ENCODE measurements at regions not wholly inside any gene's neighbourhood (a gene's known extent, or its start where the extent isn't known, plus 50 kb on each side); places are given as distances from the start of the nearest gene placed in this dataset.

- TF ChIP-seq TAF1 (IDR thresholded peaks at IDR 0.05; ENCODE audit: borderline replicate concordance, insufficient read depth, low read length) (no peak), POLR2AphosphoS5 (IDR thresholded peaks at IDR 0.05; ENCODE audit: low read depth, low read length) (no peak), FOXP2 (optimal IDR thresholded peaks at IDR 0.05; ENCODE audit: borderline replicate concordance, extremely low read depth, extremely low read length, insufficient read depth) (no peak)
- TF ChIP-seq, protein P1, sequence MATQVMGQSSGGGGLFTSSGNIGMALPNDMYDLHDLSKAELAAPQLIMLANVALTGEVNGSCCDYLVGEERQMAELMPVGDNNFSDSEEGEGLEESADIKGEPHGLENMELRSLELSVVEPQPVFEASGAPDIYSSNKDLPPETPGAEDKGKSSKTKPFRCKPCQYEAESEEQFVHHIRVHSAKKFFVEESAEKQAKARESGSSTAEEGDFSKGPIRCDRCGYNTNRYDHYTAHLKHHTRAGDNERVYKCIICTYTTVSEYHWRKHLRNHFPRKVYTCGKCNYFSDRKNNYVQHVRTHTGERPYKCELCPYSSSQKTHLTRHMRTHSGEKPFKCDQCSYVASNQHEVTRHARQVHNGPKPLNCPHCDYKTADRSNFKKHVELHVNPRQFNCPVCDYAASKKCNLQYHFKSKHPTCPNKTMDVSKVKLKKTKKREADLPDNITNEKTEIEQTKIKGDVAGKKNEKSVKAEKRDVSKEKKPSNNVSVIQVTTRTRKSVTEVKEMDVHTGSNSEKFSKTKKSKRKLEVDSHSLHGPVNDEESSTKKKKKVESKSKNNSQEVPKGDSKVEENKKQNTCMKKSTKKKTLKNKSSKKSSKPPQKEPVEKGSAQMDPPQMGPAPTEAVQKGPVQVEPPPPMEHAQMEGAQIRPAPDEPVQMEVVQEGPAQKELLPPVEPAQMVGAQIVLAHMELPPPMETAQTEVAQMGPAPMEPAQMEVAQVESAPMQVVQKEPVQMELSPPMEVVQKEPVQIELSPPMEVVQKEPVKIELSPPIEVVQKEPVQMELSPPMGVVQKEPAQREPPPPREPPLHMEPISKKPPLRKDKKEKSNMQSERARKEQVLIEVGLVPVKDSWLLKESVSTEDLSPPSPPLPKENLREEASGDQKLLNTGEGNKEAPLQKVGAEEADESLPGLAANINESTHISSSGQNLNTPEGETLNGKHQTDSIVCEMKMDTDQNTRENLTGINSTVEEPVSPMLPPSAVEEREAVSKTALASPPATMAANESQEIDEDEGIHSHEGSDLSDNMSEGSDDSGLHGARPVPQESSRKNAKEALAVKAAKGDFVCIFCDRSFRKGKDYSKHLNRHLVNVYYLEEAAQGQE (IDR thresholded peaks at IDR 0.05; ENCODE audit: insufficient read depth in 1 of 2, low read depth in 2 of 2, low read length in 2 of 2): no peak
Measured at GRCh38 chr11:11738370-11738769, 103.4 kb upstream of the USP47 start.

GRCh38 chr11:11735586-11735985 is 106.2 kb upstream of the USP47 start:
- no peak for TF ChIP-seq POLR2AphosphoS5 (IDR thresholded peaks at IDR 0.05; ENCODE audit: low read depth, low read length)
- no peak for TF ChIP-seq TAF1 (IDR thresholded peaks at IDR 0.05; ENCODE audit: borderline replicate concordance, insufficient read depth, low read length)
- TF ChIP-seq, protein P1 (IDR thresholded peaks at IDR 0.05; ENCODE audit: insufficient read depth in 1 of 2, low read depth in 2 of 2, low read length in 2 of 2): no peak
- no peak for TF ChIP-seq SIN3A (IDR thresholded peaks at IDR 0.05; ENCODE audit: borderline replicate concordance, insufficient read depth, low read length)
- TF ChIP-seq FOXP2 (optimal IDR thresholded peaks at IDR 0.05; ENCODE audit: borderline replicate concordance, extremely low read depth, extremely low read length, insufficient read depth): no peak

- no peak for TF ChIP-seq SIN3A (IDR thresholded peaks at IDR 0.05; ENCODE audit: borderline replicate concordance, insufficient read depth, low read length)
- TF ChIP-seq FOXP2 (optimal IDR thresholded peaks at IDR 0.05; ENCODE audit: borderline replicate concordance, extremely low read depth, extremely low read length, insufficient read depth): no peak
- TF ChIP-seq, protein P1 (IDR thresholded peaks at IDR 0.05; ENCODE audit: insufficient read depth in 1 of 2, low read depth in 2 of 2, low read length in 2 of 2): no peak
- no peak for TF ChIP-seq POLR2AphosphoS5 (IDR thresholded peaks at IDR 0.05; ENCODE audit: low read depth, low read length)
- no peak for TF ChIP-seq TAF1 (IDR thresholded peaks at IDR 0.05; ENCODE audit: borderline replicate concordance, insufficient read depth, low read length)
Measured at GRCh38 chr11:11733246-11733747, 108.5 kb upstream of the USP47 start.

GRCh38 chr11:11732116-11732515 is 109.7 kb upstream of the USP47 start:
- TF ChIP-seq POLR2AphosphoS5 (IDR thresholded peaks at IDR 0.05; ENCODE audit: low read depth, low read length) (no peak), FOXP2 (optimal IDR thresholded peaks at IDR 0.05; ENCODE audit: borderline replicate concordance, extremely low read depth, extremely low read length, insufficient read depth) (no peak), SIN3A (IDR thresholded peaks at IDR 0.05; ENCODE audit: borderline replicate concordance, insufficient read depth, low read length) (no peak), TAF1 (IDR thresholded peaks at IDR 0.05; ENCODE audit: borderline replicate concordance, insufficient read depth, low read length) (no peak)
- TF ChIP-seq, protein P1 (IDR thresholded peaks at IDR 0.05; ENCODE audit: insufficient read depth in 1 of 2, low read depth in 2 of 2, low read length in 2 of 2): no peak
